ENCODE measurements at regions not wholly inside any gene's neighbourhood (a gene's known extent, or its start where the extent isn't known, plus 50 kb on each side); places are given as distances from the start of the nearest gene placed in this dataset.
"Not testable (repeated sequence)": the region's sequence is repeated elsewhere in the genome, so short reads cannot be mapped to it uniquely, and the experiment has no call there.

GRCh38 chr14:22252686-22253085 is 336.3 kb downstream of the DAD1 start:
- DNase-seq = no peak
- Histone ChIP-seq H3K27me3 (no peaks in the 10 kb centered on the region), H3K9me3 (no peaks in the 10 kb centered on the region), H3K36me3 (no peaks in the 10 kb centered on the region), H3K27ac (no peak overlapping the region), H3K4me3 (no peak overlapping the region), H3K4me1 (no peaks in the 10 kb centered on the region)
- TF ChIP-seq CTCF (IDR thresholded peaks at IDR 0.05) (no peak), POLR2AphosphoS5 (IDR thresholded peaks at IDR 0.05) (no peak), EP300 (IDR thresholded peaks at IDR 0.05; ENCODE audit: low read depth) (no peak), POLR2A (IDR thresholded peaks at IDR 0.05) (no peak)
- 35 to 50% methylated on average over 4 of the region's 4 CpGs for WGBS, 2 donors (ENCODE audit: low coverage in 1 of 2)
- in situ Hi-C loops (cut with MboI; ENCODE audit: low pct_ligation_motif_present in 1 of 4, low pct_unique_long_range_greater_than_20kb in 1 of 4, low sequenced_read_pairs in 3 of 4) = no loop called here
- intact Hi-C loops (cut with DNase I; ENCODE audit: low total_unique reads) = no loop called here

GRCh38 chr14:22251090-22251489 is 337.9 kb downstream of the DAD1 start:
- TF ChIP-seq POLR2AphosphoS5 (IDR thresholded peaks at IDR 0.05) = no peak
- no peak for TF ChIP-seq POLR2A (IDR thresholded peaks at IDR 0.05)
- no peak for TF ChIP-seq EP300 (IDR thresholded peaks at IDR 0.05; ENCODE audit: low read depth)
- no peak for TF ChIP-seq CTCF (IDR thresholded peaks at IDR 0.05)
- in situ Hi-C loops (cut with MboI; ENCODE audit: low pct_ligation_motif_present in 1 of 4, low pct_unique_long_range_greater_than_20kb in 1 of 4, low sequenced_read_pairs in 3 of 4) = no loop called here
- 20 to 90% methylated on average over 1 of the region's 1 CpG for WGBS, 2 donors (ENCODE audit: low coverage in 1 of 2)
- Histone ChIP-seq H3K4me1 (no peaks in the 10 kb centered on the region), H3K9me3 (no peaks in the 10 kb centered on the region), H3K27me3 (no peaks in the 10 kb centered on the region), H3K36me3 (no peaks in the 10 kb centered on the region), H3K4me3 (no peak overlapping the region), H3K27ac (no peak overlapping the region)
- DNase-seq = no peak
- intact Hi-C loops (cut with DNase I; ENCODE audit: low total_unique reads) = no loop called here

- no peaks in the 10 kb centered on the region for H3K27me3 ChIP-seq
- H3K36me3 ChIP-seq = no peaks in the 10 kb centered on the region
- WGBS, 2 donors (ENCODE audit: low coverage in 1 of 2) = 53 to 66% methylated on average over 4 of the region's 4 CpGs
- H3K9me3 ChIP-seq = no peaks in the 10 kb centered on the region
- no peak overlapping the region for H3K4me3 ChIP-seq
- intact Hi-C loops (cut with DNase I; ENCODE audit: low total_unique reads) = no loop called here
- in situ Hi-C loops (cut with MboI; ENCODE audit: low pct_ligation_motif_present in 1 of 4, low pct_unique_long_range_greater_than_20kb in 1 of 4, low sequenced_read_pairs in 3 of 4) = no loop called here
- no peaks in the 10 kb centered on the region for H3K4me1 ChIP-seq
- DNase-seq = no peak
- TF ChIP-seq POLR2A (IDR thresholded peaks at IDR 0.05) (no peak), EP300 (IDR thresholded peaks at IDR 0.05; ENCODE audit: low read depth) (no peak), CTCF (IDR thresholded peaks at IDR 0.05) (no peak), POLR2AphosphoS5 (IDR thresholded peaks at IDR 0.05) (no peak)
- H3K27ac ChIP-seq = no peak overlapping the region
These were observed 339.3 kb downstream of the DAD1 start for GRCh38 chr14:22249770-22250169.

- H3K27me3 ChIP-seq = no peaks in the 10 kb centered on the region
- H3K4me3 ChIP-seq = no peak overlapping the region
- WGBS, 2 donors (ENCODE audit: low coverage in 1 of 2) = 91 to 95% methylated on average over 4 to 6 of the region's 6 CpGs
- in situ Hi-C loops (cut with MboI; ENCODE audit: low pct_ligation_motif_present in 1 of 4, low pct_unique_long_range_greater_than_20kb in 1 of 4, low sequenced_read_pairs in 3 of 4) = no loop called here
- no peak overlapping the region for H3K27ac ChIP-seq
- H3K36me3 ChIP-seq = no peaks in the 10 kb centered on the region
- H3K9me3 ChIP-seq = no peaks in the 10 kb centered on the region
- DNase-seq = no peak
- intact Hi-C loops (cut with DNase I; ENCODE audit: low total_unique reads) = no loop called here
- no peaks in the 10 kb centered on the region for H3K4me1 ChIP-seq
- TF ChIP-seq CTCF (IDR thresholded peaks at IDR 0.05) = no peak
- TF ChIP-seq EP300 (IDR thresholded peaks at IDR 0.05; ENCODE audit: low read depth) = no peak
- no peak for TF ChIP-seq POLR2A (IDR thresholded peaks at IDR 0.05)
- TF ChIP-seq POLR2AphosphoS5 (IDR thresholded peaks at IDR 0.05) = no peak
These were observed 344.9 kb downstream of the DAD1 start for GRCh38 chr14:22243971-22244581.

- H3K27ac ChIP-seq; H3K36me3 ChIP-seq; intact Hi-C loops (cut with DNase I; ENCODE audit: low total_unique reads); H3K27me3 ChIP-seq; in situ Hi-C loops (cut with MboI; ENCODE audit: low pct_ligation_motif_present in 1 of 4, low pct_unique_long_range_greater_than_20kb in 1 of 4, low sequenced_read_pairs in 3 of 4); DNase-seq; H3K4me1 ChIP-seq; H3K9me3 ChIP-seq; H3K4me3 ChIP-seq: not testable (repeated sequence)
- 43 to 64% methylated on average over 1 to 3 of the region's 3 CpGs for WGBS, 2 donors (ENCODE audit: low coverage in 1 of 2)
These were observed 350.7 kb downstream of the DAD1 start for GRCh38 chr14:22238320-22238719.
